Heart left ventricle (tissue), 13 donors: ENCODE measurements at regions not wholly inside any gene's neighbourhood (a gene's known extent, or its start where the extent isn't known, plus 50 kb on each side); places are given as distances from the start of the nearest gene placed in this dataset.

Experiments
- POLR2A ChIP-seq, 2 donors: fragments of 450-650 bp; IDR thresholded peaks; one replicate each; pipeline ENCODE4 v1.6.1; 2017; ENCODE audit warnings: antibody characterized with exemption in 2 of 2, mild to moderate bottlenecking in 2 of 2, moderate library complexity in 2 of 2
- TF ChIP-seq, protein P1 (sequence below), 12 donors: fragments of 200-600 bp; sonication (generic) in 4 of 12; IDR thresholded peaks; one replicate each; pipeline versions ENCODE4 v1.5.0 to v1.8.0; 2018 to 2022; ENCODE audit warnings: antibody characterized with exemption in 12 of 12, mild to moderate bottlenecking in 5 of 12
- donor health status: ischemic (EF 13 %, LVEDD 7.1; RV severe dilation, severe dysfunction).
- donor health status: DM: no; HTN: yes; CAD: no.
- donor health status: DM: no; HTN: no; CAD: no.
- donor health status: ischemic (EF 25% LVEDD 6.9; RV normal size, moderate dysfunction).
- donor health status: ischemic (EF 25% LVEDD 5.7; RV mildly dilated, moderate dysfunction).
- donor health status: ischemic (EF 35%, LVEDD 5.7; RV mildly dilated, moderate dysfunction).
- donor health status: nonischemic (EF 11% LVEDD 7.7; RV severe dilation, severe dysfunction).
- donor health status: DM: yes; HTN: yes; CAD: no.
- donor health status: PGD.
- donor health status: ischemic (EF 29% LVEDD 5.4; RV normal size, mild dysfunction).
- donor health status: nonischemic (EF 23%, LVEDD 6.1; RV moderate dilation, normal function).

DNA sequence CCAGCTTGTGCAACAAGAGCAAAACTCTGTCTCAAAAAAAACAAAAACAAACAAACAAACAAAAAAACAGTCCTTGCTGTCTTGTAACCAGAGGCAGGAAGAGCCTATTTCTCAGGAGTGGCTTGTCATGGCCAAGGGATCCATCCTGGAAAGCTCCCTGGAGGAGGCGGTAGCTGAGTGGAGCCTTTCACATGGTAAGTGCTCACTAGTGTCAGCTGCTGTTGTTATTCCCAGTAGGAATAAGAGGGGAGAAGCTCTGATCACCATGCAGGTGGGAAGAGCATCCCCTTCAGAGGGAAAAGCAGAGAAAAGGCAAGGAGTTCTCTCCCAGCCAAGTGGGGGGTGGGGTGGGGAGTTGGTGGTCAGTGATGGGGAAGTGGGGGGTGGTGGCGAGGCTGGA is 54.6 kb upstream of the WNT7B start:
- TF ChIP-seq, protein P1, sequence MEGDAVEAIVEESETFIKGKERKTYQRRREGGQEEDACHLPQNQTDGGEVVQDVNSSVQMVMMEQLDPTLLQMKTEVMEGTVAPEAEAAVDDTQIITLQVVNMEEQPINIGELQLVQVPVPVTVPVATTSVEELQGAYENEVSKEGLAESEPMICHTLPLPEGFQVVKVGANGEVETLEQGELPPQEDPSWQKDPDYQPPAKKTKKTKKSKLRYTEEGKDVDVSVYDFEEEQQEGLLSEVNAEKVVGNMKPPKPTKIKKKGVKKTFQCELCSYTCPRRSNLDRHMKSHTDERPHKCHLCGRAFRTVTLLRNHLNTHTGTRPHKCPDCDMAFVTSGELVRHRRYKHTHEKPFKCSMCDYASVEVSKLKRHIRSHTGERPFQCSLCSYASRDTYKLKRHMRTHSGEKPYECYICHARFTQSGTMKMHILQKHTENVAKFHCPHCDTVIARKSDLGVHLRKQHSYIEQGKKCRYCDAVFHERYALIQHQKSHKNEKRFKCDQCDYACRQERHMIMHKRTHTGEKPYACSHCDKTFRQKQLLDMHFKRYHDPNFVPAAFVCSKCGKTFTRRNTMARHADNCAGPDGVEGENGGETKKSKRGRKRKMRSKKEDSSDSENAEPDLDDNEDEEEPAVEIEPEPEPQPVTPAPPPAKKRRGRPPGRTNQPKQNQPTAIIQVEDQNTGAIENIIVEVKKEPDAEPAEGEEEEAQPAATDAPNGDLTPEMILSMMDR (IDR thresholded peaks at IDR 0.05): no peak
- no peak for TF ChIP-seq POLR2A (IDR thresholded peaks at IDR 0.05)
